ENCODE measurements at regions not wholly inside any gene's neighbourhood (a gene's known extent, or its start where the extent isn't known, plus 50 kb on each side); places are given as distances from the start of the nearest gene placed in this dataset.

GRCh38 chr2:147550995-147551731 is 293.7 kb upstream of the ACVR2A start:
- Histone ChIP-seq H3K79me2 (ENCODE audit: insufficient read depth, low read length) (no peaks in the 10 kb centered on the region), H3K9me2 (ENCODE audit: insufficient read depth) (no peaks in the 10 kb centered on the region), H3K36me3 (ENCODE audit: control insufficient read depth in 1 of 2, insufficient read depth in 2 of 2, low read length in 2 of 2) (no peaks in the 10 kb centered on the region), H3K4me2 (ENCODE audit: low read length) (no peak overlapping the region), H2AFZ (ENCODE audit: low read depth, low read length, poor library complexity, severe bottlenecking) (no peak overlapping the region), H3K9me3 (ENCODE audit: control insufficient read depth in 1 of 2, insufficient read depth in 1 of 2, low read depth in 1 of 2, low read length in 2 of 2) (no peaks in the 10 kb centered on the region), H4K20me1 (ENCODE audit: insufficient read depth) (no peaks in the 10 kb centered on the region), H3K9ac (ENCODE audit: low read length) (no peak overlapping the region), H3K4me3 (replicated peaks in 1 of 2; ENCODE audit: low read depth in 1 of 2, low read length in 2 of 2) (no peak overlapping the region), H3K27ac (ENCODE audit: low read depth, low read length) (no peak overlapping the region), H3K27me3 (ENCODE audit: insufficient read depth, low read length) (no peaks in the 10 kb centered on the region), H3K4me1 (ENCODE audit: control insufficient read depth in 1 of 2, insufficient read depth in 2 of 2, low read length in 2 of 2) (no peaks in the 10 kb centered on the region)
- CTCF ChIA-PET: no interaction called here
- intact Hi-C loops (cut with micrococcal nuclease): no loop called here
- RAD21 ChIA-PET (ENCODE audit: low non-redundant PET in 1 of 2, low total read pairs in 2 of 2, uncharacterized antibody in 2 of 2, unreplicated experiment in 2 of 2): no interaction called here
- DNase-seq (ENCODE audit: low read depth, low spot score) (no peak), ATAC-seq (no peak)
- POLR2A ChIA-PET: no interaction called here
- no TSS peak for BruUV-seq (replicated peaks)
- TF ChIP-seq REST (IDR thresholded peaks at IDR 0.05; ENCODE audit: low read depth) (no peak), JUND (IDR thresholded peaks at IDR 0.05) (no peak), MAX (IDR thresholded peaks at IDR 0.05) (no peak), SIN3A (IDR thresholded peaks at IDR 0.05; ENCODE audit: low read depth) (no peak), SP1 (IDR thresholded peaks at IDR 0.05; ENCODE audit: low read depth) (no peak), CTCF (IDR thresholded peaks at IDR 0.05 in 2 of 3, conservative IDR thresholded peaks at IDR 0.05 in 1 of 3; ENCODE audit: borderline replicate concordance in 1 of 3, insufficient read depth in 1 of 3, low read depth in 2 of 3, low read length in 2 of 3) (no peak), POLR2AphosphoS5 (IDR thresholded peaks at IDR 0.05; ENCODE audit: low read depth, low read length) (no peak), POLR2A (IDR thresholded peaks at IDR 0.05; ENCODE audit: borderline replicate concordance, extremely low read depth, insufficient read depth, insufficient read length) (no peak), ZNF274 (IDR thresholded peaks at IDR 0.05; ENCODE audit: low read depth, low read length) (no peak), FOSL1 (IDR thresholded peaks at IDR 0.05; ENCODE audit: low read depth) (no peak), SRF (IDR thresholded peaks at IDR 0.05; ENCODE audit: low read depth) (no peak), RAD21 (IDR thresholded peaks at IDR 0.05; ENCODE audit: low read depth) (no peak), EZH2phosphoT487 (IDR thresholded peaks at IDR 0.05; ENCODE audit: borderline replicate concordance) (no peak), EGR1 (IDR thresholded peaks at IDR 0.05; ENCODE audit: low read depth) (no peak), CEBPB (IDR thresholded peaks at IDR 0.05; ENCODE audit: low read depth) (no peak), EZH2 (IDR thresholded peaks at IDR 0.05) (no peak), ZBTB33 (IDR thresholded peaks at IDR 0.05; ENCODE audit: extremely low read depth, insufficient replicate concordance, low read length) (no peak), TCF7L2 (IDR thresholded peaks at IDR 0.05; ENCODE audit: borderline replicate concordance, extremely low read depth, insufficient read depth, insufficient read length) (no peak)
